OCI-LY1 (cell line): ENCODE measurements at regions not wholly inside any gene's neighbourhood (a gene's known extent, or its start where the extent isn't known, plus 50 kb on each side); places are given as distances from the start of the nearest gene placed in this dataset.

Experiments
- H2AFZ ChIP-seq: fragments of 200-600 bp; sonication (generic), shearing (Covaris generic); 2 replicates; pipeline ENCODE4 v1.6.0; 2014; ENCODE audit warnings: antibody characterized with exemption, mild to moderate bottlenecking, low read length
- H3F3A ChIP-seq: fragments of 200-600 bp; sonication (generic), shearing (Covaris generic); 2 replicates; pipeline ENCODE4 v1.6.0; 2014; ENCODE audit warnings: mild to moderate bottlenecking, antibody characterized with exemption, low read length, moderate library complexity; ENCODE audit not compliant: insufficient read depth
- H3K27ac ChIP-seq: fragments of 200-600 bp; sonication (generic); 2 replicates; pipeline ENCODE4 v1.5.1; 2014; ENCODE audit warnings: low read length, mixed run types, mild to moderate bottlenecking, low read depth; ENCODE audit not compliant: poor library complexity, severe bottlenecking
- H3K27me3 ChIP-seq: fragments of 200-600 bp; sonication (generic); 2 replicates; pipeline ENCODE4 v1.6.0; 2014; ENCODE audit warnings: antibody characterized with exemption, mild to moderate bottlenecking, low read length, moderate library complexity; ENCODE audit not compliant: insufficient read depth
- H3K36me3 ChIP-seq: fragments of 200-600 bp; sonication (generic); 2 replicates; pipeline ENCODE4 v1.6.1; 2014; ENCODE audit warnings: mild to moderate bottlenecking, antibody characterized with exemption, low read length, moderate library complexity, mixed read lengths; ENCODE audit not compliant: insufficient read depth
- H3K4me1 ChIP-seq: fragments of 200-600 bp; sonication (generic); 2 replicates; pipeline ENCODE4 v1.5.1; 2014; ENCODE audit warnings: mild to moderate bottlenecking, low read length, moderate library complexity; ENCODE audit not compliant: insufficient read depth, severe bottlenecking
- H3K4me2 ChIP-seq: fragments of 200-600 bp; sonication (generic), shearing (Covaris generic); 2 replicates; pipeline ENCODE4 v1.6.1; 2014; ENCODE audit warnings: low read length
- H3K4me3 ChIP-seq: fragments of 200-600 bp; sonication (generic); 2 replicates; pipeline ENCODE4 v1.5.1; 2014; ENCODE audit warnings: low read length, low read depth, mild to moderate bottlenecking, mixed read lengths; ENCODE audit not compliant: poor library complexity, severe bottlenecking
- H3K79me2 ChIP-seq: fragments of 200-600 bp; shearing (Covaris generic); 2 replicates; pipeline ENCODE4 v1.6.1; 2016; ENCODE audit warnings: mixed run types, low read length, mixed read lengths; ENCODE audit not compliant: insufficient read depth
- H3K9ac ChIP-seq: fragments of 200-600 bp; sonication (generic), shearing (Covaris generic); 2 replicates; pipeline ENCODE4 v1.6.1; 2014; ENCODE audit warnings: mild to moderate bottlenecking, low read length, mixed read lengths
- H3K9me2 ChIP-seq: fragments of 200-600 bp; sonication (generic), shearing (Covaris generic); 2 replicates; pipeline ENCODE4 v1.6.1; 2014; ENCODE audit warnings: low read depth, mild to moderate bottlenecking, low read length, mixed read lengths
- H3K9me3 ChIP-seq: fragments of 200-600 bp; shearing (Covaris generic); 2 replicates; pipeline ENCODE4 v1.6.1; 2014; ENCODE audit warnings: low read length, mixed read lengths
- H4K20me1 ChIP-seq: fragments of 200-600 bp; sonication (generic), shearing (Covaris generic); 2 replicates; pipeline ENCODE4 v1.6.0; 2016; ENCODE audit warnings: mild to moderate bottlenecking, low read length; ENCODE audit not compliant: insufficient read depth
- CTCF ChIP-seq: fragments of 200-600 bp; sonication (generic), shearing (Covaris generic); IDR thresholded peaks from 2 replicates; pipeline ENCODE4 v1.5.1; 2017; ENCODE audit warnings: mild to moderate bottlenecking, antibody characterized with exemption, low read length, moderate library complexity, mixed read lengths
- EZH2 ChIP-seq: fragments of 200-600 bp; sonication (generic), shearing (Covaris generic); IDR thresholded peaks from 2 replicates; pipeline ENCODE4 v1.8.0; 2017; ENCODE audit warnings: borderline replicate concordance, mixed run types, mild to moderate bottlenecking, antibody characterized with exemption, low read length, moderate library complexity, mixed read lengths

GRCh38 chr3:64828276-64828675 is 140.5 kb upstream of the ADAMTS9 start:
- no peak overlapping the region for H3K4me2 ChIP-seq
- H3K27ac ChIP-seq = no peak overlapping the region
- H2AFZ ChIP-seq = no peak overlapping the region
- no peak overlapping the region for H3K4me3 ChIP-seq
- H3K9me3 ChIP-seq = no peaks in the 10 kb centered on the region
- no peaks in the 10 kb centered on the region for H3K79me2 ChIP-seq
- H3F3A ChIP-seq = no peaks in the 10 kb centered on the region
- no peak overlapping the region for H3K9ac ChIP-seq
- no peak for TF ChIP-seq EZH2
- no peak for TF ChIP-seq CTCF
- no peaks in the 10 kb centered on the region for H3K9me2 ChIP-seq
- no peaks in the 10 kb centered on the region for H3K4me1 ChIP-seq
- no peaks in the 10 kb centered on the region for H4K20me1 ChIP-seq
- H3K27me3 ChIP-seq = no peaks in the 10 kb centered on the region
- no peaks in the 10 kb centered on the region for H3K36me3 ChIP-seq

- H3K79me2 ChIP-seq = no peaks in the 10 kb centered on the region
- no peak overlapping the region for H3K4me3 ChIP-seq
- no peak overlapping the region for H3K9ac ChIP-seq
- H3K4me2 ChIP-seq = no peak overlapping the region
- H3K4me1 ChIP-seq = no peaks in the 10 kb centered on the region
- no peak for TF ChIP-seq CTCF
- TF ChIP-seq EZH2 = no peak
- no peak overlapping the region for H3K27ac ChIP-seq
- no peaks in the 10 kb centered on the region for H3K9me3 ChIP-seq
- H3K36me3 ChIP-seq = no peaks in the 10 kb centered on the region
- no peak overlapping the region for H2AFZ ChIP-seq
- H3K27me3 ChIP-seq = no peaks in the 10 kb centered on the region
- H4K20me1 ChIP-seq = no peaks in the 10 kb centered on the region
- H3F3A ChIP-seq = no peaks in the 10 kb centered on the region
- no peaks in the 10 kb centered on the region for H3K9me2 ChIP-seq
Observed at GRCh38 chr3:64827431-64827830, 139.6 kb upstream of the ADAMTS9 start.

- Histone ChIP-seq H3K27ac (no peak overlapping the region), H3F3A (no peaks in the 10 kb centered on the region), H3K4me2 (no peak overlapping the region), H3K79me2 (no peaks in the 10 kb centered on the region), H3K9ac (no peak overlapping the region), H3K4me1 (no peaks in the 10 kb centered on the region), H4K20me1 (no peaks in the 10 kb centered on the region), H2AFZ (no peak overlapping the region), H3K9me3 (no peaks in the 10 kb centered on the region), H3K27me3 (no peaks in the 10 kb centered on the region), H3K4me3 (no peak overlapping the region), H3K36me3 (no peaks in the 10 kb centered on the region), H3K9me2 (no peaks in the 10 kb centered on the region)
- TF ChIP-seq EZH2 (no peak), CTCF (no peak)
Observed at GRCh38 chr3:64827019-64827418, 139.2 kb upstream of the ADAMTS9 start.
